HepG2 (cell line): ENCODE measurements at regions not wholly inside any gene's neighbourhood (a gene's known extent, or its start where the extent isn't known, plus 50 kb on each side); places are given as distances from the start of the nearest gene placed in this dataset.

Source experiments
- ATAC-seq: fragments of 200-7000 bp; cut with Tn5 transposase; 3 replicates; pipeline ENCODE4 v1.9.1; 2020; ENCODE audit warnings: mild to moderate bottlenecking, moderate library complexity
- BruUV-seq: library from RNA; stranded (reverse); fragments of 400-500 nt; replicated peaks from 2 replicates; lab custom pipeline; 2021; lab: Mats Ljungman, UMichigan
- CTCF ChIA-PET: fragments of 300-600 bp; formaldehyde crosslinking; extraction: SDS; loops from one replicate; lab custom pipeline; 2021; ENCODE audit warnings: low total read pairs, inconsistent platforms, low intra/inter-chr PET ratio; lab: Yijun Ruan, JAX
- POLR2A ChIA-PET: fragments of 350-600 bp; sonication (Branson Sonifier 250); formaldehyde crosslinking; loops from one replicate; lab custom pipeline; 2020; ENCODE audit warnings: antibody characterized with exemption, inconsistent platforms; lab: Yijun Ruan, JAX
- DNase-seq: peaks from one replicate; pipeline ENCODE4 v3.0.0-alpha.2; 2015; ENCODE audit warnings: low spot score
- FAIRE-seq: peaks from 3 replicates; lab custom pipeline; 2011; peaks lifted over from hg19 to GRCh38; lab: Jason Lieb, UNC
- H2AFZ ChIP-seq: one replicate; pipeline ENCODE4 v1.6.1; 2011; ENCODE audit warnings: low read length, inconsistent platforms
- H3K27ac ChIP-seq: fragments of 300-600 bp; 3 replicates; pipeline ENCODE4 v1.8.0; 2011; ENCODE audit warnings: mixed run types, mild to moderate bottlenecking, mixed read lengths, low read length, inconsistent platforms; ENCODE audit not compliant: insufficient read depth; ENCODE audit errors: extremely low read length
- H3K27me3 ChIP-seq, 2 experiments: fragments of 200-600 bp in 1 of 2; 2 replicates in 1 of 2; 3 replicates in 1 of 2; pipeline versions ENCODE4 v1.6.0 to v1.8.0; 2011; ENCODE audit warnings: low read length in 2 of 2, mild to moderate bottlenecking in 2 of 2, moderate library complexity in 2 of 2, inconsistent platforms in 1 of 2; ENCODE audit not compliant: insufficient read depth in 2 of 2, control insufficient read depth in 1 of 2
- H3K36me3 ChIP-seq, 2 experiments: fragments of 200-600 bp in 1 of 2; replicated peaks in 1 of 2; 2 replicates in 1 of 2; 3 replicates in 1 of 2; pipeline versions ENCODE4 v1.5.1 to v1.8.0; 2011; ENCODE audit warnings: low read length in 2 of 2, inconsistent platforms in 1 of 2; ENCODE audit not compliant: insufficient read depth in 2 of 2, control insufficient read depth in 1 of 2
- H3K4me1 ChIP-seq: 2 replicates; pipeline ENCODE4 v1.5.1; 2012; ENCODE audit warnings: low read length, inconsistent platforms; ENCODE audit not compliant: insufficient read depth
- H3K4me2 ChIP-seq: 2 replicates; pipeline ENCODE4 v1.6.0; 2011; ENCODE audit warnings: low read depth, low read length, inconsistent platforms
- H3K4me3 ChIP-seq, 3 experiments: fragments of 200-600 bp in 1 of 3; sonication (generic), shearing (Covaris generic) in 1 of 3; replicated peaks in 1 of 3; 2 replicates each; pipeline ENCODE4 v1.5.1; 2011 to 2016; ENCODE audit warnings: low read length in 3 of 3, inconsistent platforms in 2 of 3, low read depth in 2 of 3, mild to moderate bottlenecking in 2 of 3, control low read depth in 1 of 3, mixed read lengths in 1 of 3; ENCODE audit not compliant: insufficient read depth in 1 of 3
- H3K79me2 ChIP-seq: one replicate; pipeline ENCODE4 v1.6.1; 2011; ENCODE audit warnings: low read length, inconsistent platforms; ENCODE audit not compliant: insufficient read depth
- H3K9ac ChIP-seq: 2 replicates; pipeline ENCODE4 v1.6.0; 2011; ENCODE audit warnings: mild to moderate bottlenecking, low read depth, low read length, inconsistent platforms; ENCODE audit not compliant: insufficient read depth
- H3K9me3 ChIP-seq: 2 replicates; pipeline ENCODE4 v1.5.1; 2012; ENCODE audit warnings: mild to moderate bottlenecking, low read length
- H4K20me1 ChIP-seq: 2 replicates; pipeline ENCODE4 v1.6.0; 2011; ENCODE audit warnings: inconsistent platforms, mild to moderate bottlenecking, low read length, moderate library complexity; ENCODE audit not compliant: insufficient read depth
- AGO2 ChIP-seq: fragments of 200-400 bp; formaldehyde crosslinking; optimal IDR thresholded peaks from 2 replicates; pipeline ENCODE3; 2017; ENCODE audit warnings: mild to moderate bottlenecking, low read depth, low read length, moderate library complexity
- ARNT2 ChIP-seq: sonication (generic); formaldehyde crosslinking; IDR thresholded peaks from 2 replicates; pipeline ENCODE4 v1.8.0; 2022; ENCODE audit warnings: mild to moderate bottlenecking, low read depth, missing genetic modification reagents, moderate library complexity
- CREB3 ChIP-seq: sonication (generic); formaldehyde crosslinking; IDR thresholded peaks from 2 replicates; pipeline ENCODE4 v1.5.0; 2020; ENCODE audit warnings: missing genetic modification reagents
- EP300 ChIP-seq, 3 experiments: sonication (generic) in 1 of 3; formaldehyde crosslinking in 1 of 3; IDR thresholded peaks; 2 replicates each; pipeline versions ENCODE4 v1.5.1 to v1.6.1; 2011 to 2020; ENCODE audit warnings: low read depth in 2 of 3, low read length in 2 of 3, borderline replicate concordance in 1 of 3, improper control_type of control experiment in 1 of 3, mild to moderate bottlenecking in 1 of 3, missing genetic modification reagents in 1 of 3, moderate library complexity in 1 of 3
- GFI1 ChIP-seq: sonication (generic); formaldehyde crosslinking; IDR thresholded peaks from 2 replicates; pipeline ENCODE4 v1.5.0; 2020; ENCODE audit warnings: missing genetic modification reagents, mild to moderate bottlenecking, borderline replicate concordance
- JDP2 ChIP-seq: sonication (generic); formaldehyde crosslinking; IDR thresholded peaks from 2 replicates; pipeline ENCODE4 v1.8.1; 2022; ENCODE audit warnings: missing genetic modification reagents, borderline replicate concordance
- KAT8 ChIP-seq: IDR thresholded peaks from 2 replicates; pipeline ENCODE4 v1.6.1; 2016; ENCODE audit warnings: missing genetic modification reagents, missing compliant biosample characterization
- PHF20 ChIP-seq: sonication (generic); formaldehyde crosslinking; IDR thresholded peaks from 2 replicates; pipeline ENCODE4 v1.5.0; 2020; ENCODE audit warnings: mild to moderate bottlenecking, missing genetic modification reagents
- RBFOX2 ChIP-seq: fragments of 200-400 bp; formaldehyde crosslinking; IDR thresholded peaks from 2 replicates; pipeline ENCODE4 v1.6.1; 2017; ENCODE audit warnings: low read depth, mild to moderate bottlenecking, low read length
- TAF15 ChIP-seq: fragments of 200-400 bp; formaldehyde crosslinking; IDR thresholded peaks from one replicate; pipeline ENCODE4 v1.6.1; 2018; ENCODE audit warnings: mild to moderate bottlenecking, low read depth, low read length; ENCODE audit not compliant: poor library complexity, severe bottlenecking
- TGIF2 ChIP-seq: IDR thresholded peaks from 2 replicates; pipeline ENCODE4 v1.6.1; 2016; ENCODE audit warnings: control low read depth, missing compliant biosample characterization
- U2AF1 ChIP-seq: fragments of 200-400 bp; formaldehyde crosslinking; optimal IDR thresholded peaks from 2 replicates; pipeline ENCODE3; 2017; ENCODE audit warnings: mild to moderate bottlenecking, low read depth, low read length
- WIZ ChIP-seq: sonication (generic); formaldehyde crosslinking; IDR thresholded peaks from 2 replicates; pipeline ENCODE4 v1.5.1; 2020; ENCODE audit warnings: mild to moderate bottlenecking, missing genetic modification reagents
- ZKSCAN5 ChIP-seq: sonication (generic); formaldehyde crosslinking; IDR thresholded peaks from 2 replicates; pipeline ENCODE4 v1.5.1; 2020; ENCODE audit warnings: mild to moderate bottlenecking, missing genetic modification reagents
- ZNF280D ChIP-seq: sonication (generic); formaldehyde crosslinking; IDR thresholded peaks from 2 replicates; pipeline ENCODE4 v1.5.1; 2020; ENCODE audit warnings: mild to moderate bottlenecking, missing genetic modification reagents
- ZNF446 ChIP-seq: sonication (generic); formaldehyde crosslinking; IDR thresholded peaks from 2 replicates; pipeline ENCODE4 v1.5.0; 2020; ENCODE audit warnings: mild to moderate bottlenecking, missing genetic modification reagents
- ZNF710 ChIP-seq: sonication (generic); formaldehyde crosslinking; IDR thresholded peaks from 2 replicates; pipeline ENCODE4 v1.5.0; 2020; ENCODE audit warnings: mild to moderate bottlenecking, missing genetic modification reagents, borderline replicate concordance
- ZNF747 ChIP-seq: sonication (generic); formaldehyde crosslinking; IDR thresholded peaks from 2 replicates; pipeline ENCODE4 v1.8.1; 2023; ENCODE audit warnings: missing genetic modification reagents, mild to moderate bottlenecking, borderline replicate concordance
- WGBS: methylation state at CpG from one replicate; pipeline ENCODE4 v1.1.6; 2017; ENCODE audit warnings: low lambda C conversion rate; 5-methylcytosine and 5-hydroxymethylcytosine counted together
- in situ Hi-C: cut with HindIII; loops from 2 replicates; pipeline ENCODE4 v1.10.0; 2017; ENCODE audit warnings: low pct_unique_long_range_greater_than_20kb; ENCODE audit not compliant: extremely low pct_ligation_motif_present
- intact Hi-C: fragments of 100-400 bp; cut with micrococcal nuclease; formaldehyde crosslinking; loops from one replicate; pipeline ENCODE4 v1.10.0; 2022; ENCODE audit not compliant: unreplicated experiment

- WGBS: 0% methylated on average over 4 of the region's 4 CpGs
- Histone ChIP-seq H3K4me1 (no peaks in the 10 kb centered on the region), H3K4me3 (no peak overlapping the region), H4K20me1 (no peaks in the 10 kb centered on the region), H3K9ac (no peak overlapping the region), H3K27me3 (no peaks in the 10 kb centered on the region; a peak in 1 of 5 replicates), H3K4me2 (no peak overlapping the region), H2AFZ (no peak overlapping the region), H3K9me3 (no peaks in the 10 kb centered on the region), H3K79me2 (no peaks in the 10 kb centered on the region), H3K27ac (no peak overlapping the region), H3K36me3 (no peaks in the 10 kb centered on the region)
- no peak for DNase-seq
- POLR2A ChIA-PET: no interaction called here
- intact Hi-C loops: no loop called here
- CTCF ChIA-PET: no interaction called here
- TF ChIP-seq RBFOX2 (no peak), KAT8 (no peak), JDP2 (no peak), ZNF710 (CRISPR knock-in tag) (no peak), AGO2 (no peak), ZNF280D (CRISPR knock-in tag) (no peak), WIZ (CRISPR knock-in tag) (no peak), CREB3 (no peak), ARNT2 (CRISPR knock-in tag) (no peak), ZKSCAN5 (CRISPR knock-in tag) (no peak), ZNF446 (no peak), GFI1 (CRISPR knock-in tag) (no peak), PHF20 (CRISPR knock-in tag) (no peak), U2AF1 (no peak), ZNF747 (CRISPR knock-in tag) (no peak), TGIF2 (no peak), TAF15 (no peak), EP300 (IDR thresholded peaks at IDR 0.05; ENCODE audit: low read depth in 2 of 2, low read length in 2 of 2) (no peak), EP300 (CRISPR knock-in tag; IDR thresholded peaks at IDR 0.05; ENCODE audit: borderline replicate concordance) (no peak)
- BruUV-seq: no TSS peak
- no peak for ATAC-seq
- no peak for FAIRE-seq
- in situ Hi-C loops: no loop called here
Measured at GRCh38 chr5:103941596-103941995, 379.0 kb upstream of the NUDT12 start.
